HG03280 (cell line): ENCODE measurements at regions not wholly inside any gene's neighbourhood (a gene's known extent, or its start where the extent isn't known, plus 50 kb on each side); places are given as distances from the start of the nearest gene placed in this dataset.
"Not testable (repeated sequence)": the region's sequence is repeated elsewhere in the genome, so short reads cannot be mapped to it uniquely, and the experiment has no call there.

Experiments
- ATAC-seq: cut with Tn5 transposase; IDR thresholded peaks from one replicate; pipeline ENCODE4 v1.9.1; 2021; ENCODE audit warnings: mild to moderate bottlenecking, moderate library complexity; ENCODE audit not compliant: unreplicated experiment

- ATAC-seq = no peak
Observed at GRCh38 chr6:44733868-44734267, 346.4 kb downstream of the CDC5L start.

- no peak for ATAC-seq
Observed at GRCh38 chr6:44734886-44735629, 347.6 kb downstream of the CDC5L start.

- ATAC-seq = no peak
Observed at GRCh38 chr6:44735630-44735963, 348.1 kb downstream of the CDC5L start.

- no peak for ATAC-seq
Observed at GRCh38 chr6:44737341-44737740, 349.8 kb downstream of the CDC5L start.

- ATAC-seq = no peak
Observed at GRCh38 chr6:44737829-44738528, 350.5 kb downstream of the CDC5L start.

GRCh38 chr6:44738601-44739146 lies 351.2 kb downstream of the CDC5L start:
- ATAC-seq = no peak

GRCh38 chr6:44739181-44739580 lies 351.7 kb downstream of the CDC5L start:
- no peak for ATAC-seq

GRCh38 chr6:44740566-44741120 lies 353.1 kb downstream of the CDC5L start:
- ATAC-seq = no peak

- no peak for ATAC-seq
Observed at GRCh38 chr6:44742201-44742600, 354.7 kb downstream of the CDC5L start.

- no peak for ATAC-seq
Observed at GRCh38 chr6:44742828-44743372, 355.4 kb downstream of the CDC5L start.

GRCh38 chr6:44760116-44760515 lies 372.6 kb downstream of the CDC5L start:
- not testable (repeated sequence) for ATAC-seq

- no peak for ATAC-seq
Observed at GRCh38 chr6:44761046-44761445, 373.5 kb downstream of the CDC5L start.

GRCh38 chr6:44762496-44762895 lies 375.0 kb downstream of the CDC5L start:
- ATAC-seq = no peak

- no peak for ATAC-seq
Observed at GRCh38 chr6:44771647-44772415, 384.3 kb downstream of the CDC5L start.

- no peak for ATAC-seq
Observed at GRCh38 chr6:44772838-44773237, 385.3 kb downstream of the CDC5L start.

- ATAC-seq = no peak
Observed at GRCh38 chr6:44775121-44775520, 387.6 kb downstream of the CDC5L start.

GRCh38 chr6:44776344-44776743 lies 388.8 kb downstream of the CDC5L start:
- ATAC-seq = no peak

- ATAC-seq = no peak
Observed at GRCh38 chr6:44778513-44778912, 391.0 kb downstream of the CDC5L start.
